HUES6 (cell line): ENCODE measurements at regions not wholly inside any gene's neighbourhood (a gene's known extent, or its start where the extent isn't known, plus 50 kb on each side); places are given as distances from the start of the nearest gene placed in this dataset.

ENCODE experiments used
- H3K27ac ChIP-seq: 2 replicates; pipeline ENCODE4 v1.7.0; 2013; ENCODE audit warnings: low read depth, mild to moderate bottlenecking, low read length, inconsistent platforms
- H3K27me3 ChIP-seq: 2 replicates; pipeline ENCODE4 v1.6.1; 2013; ENCODE audit warnings: low read length; ENCODE audit not compliant: control insufficient read depth, insufficient read depth
- H3K36me3 ChIP-seq: 2 replicates; pipeline ENCODE4 v1.6.1; 2013; ENCODE audit warnings: low read length; ENCODE audit not compliant: control insufficient read depth, insufficient read depth
- H3K4me1 ChIP-seq: 2 replicates; pipeline ENCODE4 v1.6.1; 2013; ENCODE audit warnings: low read length; ENCODE audit not compliant: control insufficient read depth, insufficient read depth
- H3K4me3 ChIP-seq: 2 replicates; pipeline ENCODE4 v1.5.1; 2013; ENCODE audit warnings: low read depth, low read length
- H3K9ac ChIP-seq: one replicate; pipeline ENCODE4 v1.6.1; 2013; ENCODE audit warnings: mild to moderate bottlenecking, low read length
- H3K9me3 ChIP-seq: 2 replicates; pipeline ENCODE4 v1.6.1; 2013; ENCODE audit warnings: low read depth, low read length; ENCODE audit not compliant: control insufficient read depth, insufficient read depth

GRCh38 chr12:92650228-92650822 is 52.5 kb upstream of the PLEKHG7 start:
- Histone ChIP-seq H3K27ac (no peak overlapping the region), H3K36me3 (no peaks in the 10 kb centered on the region), H3K9ac (no peak overlapping the region), H3K4me3 (no peak overlapping the region), H3K4me1 (peaks cover 17% of the 10 kb centered on the region), H3K27me3 (no peaks in the 10 kb centered on the region), H3K9me3 (no peaks in the 10 kb centered on the region)

DNA sequence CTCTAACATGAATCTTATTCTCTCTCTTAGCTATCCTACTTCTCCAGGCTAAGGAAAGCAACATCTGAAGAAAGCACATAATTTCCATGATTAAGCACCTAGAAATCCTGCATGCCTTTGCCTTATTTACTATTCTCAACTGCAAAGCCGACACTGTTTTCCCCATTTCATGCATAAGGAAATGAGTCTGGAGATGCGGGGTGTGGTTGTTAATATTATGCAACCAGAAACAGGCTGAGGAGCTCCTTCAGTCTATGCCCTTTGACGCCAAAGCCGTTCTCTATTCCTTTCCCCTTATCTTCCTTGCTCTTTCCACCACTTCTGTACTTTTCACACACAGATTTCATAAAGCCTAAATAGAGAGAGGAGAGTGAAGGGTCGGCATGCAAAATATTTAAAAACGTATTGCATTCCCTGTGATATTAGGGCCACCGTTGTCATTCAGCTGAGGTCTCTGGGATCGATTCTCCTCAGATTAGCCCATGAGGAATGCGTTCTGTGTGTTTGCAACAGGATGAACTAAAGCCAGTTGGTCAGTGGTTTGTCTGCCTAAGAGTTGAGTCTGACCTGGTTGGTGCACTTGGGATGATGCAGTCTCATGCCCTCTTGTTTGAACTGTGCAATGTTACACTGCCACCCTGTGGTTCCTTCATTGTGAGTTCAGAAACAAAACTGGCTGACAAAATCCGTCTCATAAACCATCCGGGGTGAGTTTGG is 53.1 kb upstream of the PLEKHG7 start:
- Histone ChIP-seq H3K4me3 (no peak overlapping the region), H3K9me3 (no peaks in the 10 kb centered on the region), H3K27ac (no peak overlapping the region), H3K27me3 (no peaks in the 10 kb centered on the region), H3K9ac (no peak overlapping the region), H3K4me1 (peaks cover 17% of the 10 kb centered on the region), H3K36me3 (no peaks in the 10 kb centered on the region)

DNA sequence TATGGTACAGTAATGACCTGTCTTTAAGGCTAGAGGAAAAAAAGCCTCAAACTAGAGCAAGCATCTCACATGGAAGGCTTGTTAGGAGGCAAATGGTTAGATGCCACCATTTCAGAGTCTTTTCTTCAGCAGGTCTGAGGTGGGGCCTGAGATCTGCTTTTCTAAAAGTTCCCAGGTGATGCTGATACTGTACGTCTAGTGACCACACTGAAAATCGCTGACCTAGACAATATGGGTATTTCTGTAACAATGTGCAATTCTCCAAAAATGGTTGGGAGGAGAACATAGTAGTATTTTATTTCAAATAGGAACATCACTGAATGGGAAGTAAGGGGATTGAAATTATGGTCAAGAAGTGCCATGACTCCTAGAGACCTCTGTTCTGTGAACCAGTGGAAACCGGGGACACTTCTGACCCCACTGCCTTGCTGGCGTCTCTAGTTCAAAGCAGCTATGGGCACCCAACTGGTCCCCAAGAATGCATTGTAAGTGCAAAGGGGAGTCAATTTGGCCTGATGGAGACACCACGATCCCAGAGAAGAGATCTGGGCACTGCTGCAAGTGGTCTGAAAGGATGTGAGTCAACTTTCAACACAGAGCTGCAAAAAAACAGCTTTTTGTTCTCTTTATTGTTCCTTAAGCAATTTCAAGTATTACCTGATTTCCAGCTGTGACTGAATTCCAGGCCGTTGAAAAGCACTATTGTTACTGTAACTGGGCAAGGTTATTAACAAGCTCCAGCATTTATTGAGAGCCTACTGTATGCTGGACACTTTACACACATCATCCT is 54.4 kb upstream of the PLEKHG7 start:
- Histone ChIP-seq H3K36me3 (no peaks in the 10 kb centered on the region), H3K27ac (no peak overlapping the region), H3K9me3 (no peaks in the 10 kb centered on the region), H3K27me3 (no peaks in the 10 kb centered on the region), H3K9ac (no peak overlapping the region), H3K4me1 (peaks cover 17% of the 10 kb centered on the region), H3K4me3 (no peak overlapping the region)

- Histone ChIP-seq H3K4me3 (no peak overlapping the region), H3K4me1 (no peaks in the 10 kb centered on the region), H3K9me3 (no peaks in the 10 kb centered on the region), H3K9ac (no peak overlapping the region), H3K36me3 (no peaks in the 10 kb centered on the region), H3K27ac (no peak overlapping the region), H3K27me3 (no peaks in the 10 kb centered on the region)
These were observed 61.5 kb upstream of the PLEKHG7 start for GRCh38 chr12:92641291-92641690.

DNA sequence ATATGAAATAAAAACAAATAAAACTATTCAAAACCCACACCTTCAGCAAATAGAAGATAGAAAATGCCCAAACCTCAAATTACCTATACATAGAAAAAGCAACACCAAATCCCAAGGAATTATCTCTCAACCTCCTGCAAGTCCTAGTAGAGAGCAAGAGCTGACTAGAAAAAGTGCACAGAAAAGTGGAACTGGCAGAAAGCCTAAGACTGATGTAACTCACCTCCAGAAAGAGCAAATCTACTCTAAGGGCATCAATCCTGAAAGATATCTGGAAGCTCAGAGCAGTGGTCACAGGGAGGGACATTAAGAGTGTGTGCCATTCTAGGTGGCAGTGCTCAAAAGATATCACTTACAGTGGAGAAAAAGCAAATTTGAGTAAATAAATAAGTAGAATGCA is 62.1 kb upstream of the PLEKHG7 start:
- Histone ChIP-seq H3K4me3 (no peak overlapping the region), H3K27ac (no peak overlapping the region), H3K36me3 (no peaks in the 10 kb centered on the region), H3K27me3 (no peaks in the 10 kb centered on the region), H3K9ac (no peak overlapping the region), H3K4me1 (no peaks in the 10 kb centered on the region), H3K9me3 (no peaks in the 10 kb centered on the region)

GRCh38 chr12:92639017-92639416 is 63.8 kb upstream of the PLEKHG7 start:
- no peaks in the 10 kb centered on the region for H3K36me3 ChIP-seq
- H3K4me3 ChIP-seq = no peak overlapping the region
- no peaks in the 10 kb centered on the region for H3K4me1 ChIP-seq
- no peak overlapping the region for H3K9ac ChIP-seq
- H3K9me3 ChIP-seq = no peaks in the 10 kb centered on the region
- no peak overlapping the region for H3K27ac ChIP-seq
- no peaks in the 10 kb centered on the region for H3K27me3 ChIP-seq

DNA sequence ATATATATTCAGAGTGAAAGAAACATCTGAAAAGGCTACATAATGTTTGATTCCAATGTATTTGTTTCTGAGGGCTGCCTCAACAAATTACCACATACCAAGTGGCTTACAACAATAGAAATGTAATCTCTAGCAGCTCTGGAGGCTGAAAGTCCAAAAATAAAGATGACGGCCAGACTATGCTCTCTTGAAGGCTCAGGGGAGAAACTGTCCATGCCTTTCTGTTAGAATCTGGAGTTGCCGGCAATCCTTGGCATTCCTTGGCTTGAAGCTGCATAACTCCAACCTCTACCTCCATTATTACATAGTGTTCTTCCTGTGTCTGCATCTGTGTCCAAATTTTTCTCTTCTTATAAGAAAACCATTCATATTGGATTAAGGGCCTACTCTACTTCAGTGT is 68.1 kb upstream of the PLEKHG7 start:
- Histone ChIP-seq H3K36me3 (no peaks in the 10 kb centered on the region), H3K4me1 (no peaks in the 10 kb centered on the region), H3K27ac (no peak overlapping the region), H3K4me3 (no peak overlapping the region), H3K27me3 (no peaks in the 10 kb centered on the region), H3K9ac (no peak overlapping the region), H3K9me3 (no peaks in the 10 kb centered on the region)

- Histone ChIP-seq H3K9ac (no peak overlapping the region), H3K36me3 (no peaks in the 10 kb centered on the region), H3K9me3 (no peaks in the 10 kb centered on the region), H3K4me3 (no peak overlapping the region), H3K27me3 (no peaks in the 10 kb centered on the region), H3K27ac (no peak overlapping the region), H3K4me1 (no peaks in the 10 kb centered on the region)
These were observed 68.6 kb upstream of the PLEKHG7 start for GRCh38 chr12:92634202-92634601.

DNA sequence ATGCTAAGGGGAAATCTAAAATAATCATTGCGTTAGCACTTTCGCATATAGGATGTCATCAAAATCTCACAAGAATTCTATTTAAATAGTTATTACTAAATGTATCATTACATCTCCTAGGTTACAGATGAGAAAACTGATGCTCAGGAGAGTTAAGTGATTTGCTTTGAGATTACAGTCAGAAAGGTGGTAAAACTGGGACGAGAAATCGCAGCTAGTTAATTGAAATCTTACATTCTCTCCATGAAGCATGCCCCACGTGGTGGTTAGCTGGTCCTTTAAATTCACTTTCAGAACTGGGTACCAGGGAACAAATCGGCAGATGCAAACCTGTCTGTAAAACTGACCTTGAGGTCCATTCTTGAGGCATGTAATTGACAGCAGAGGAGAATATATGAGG is 71.8 kb upstream of the PLEKHG7 start:
- Histone ChIP-seq H3K27ac (no peak overlapping the region), H3K36me3 (no peaks in the 10 kb centered on the region), H3K4me1 (no peaks in the 10 kb centered on the region), H3K9ac (no peak overlapping the region), H3K9me3 (no peaks in the 10 kb centered on the region), H3K27me3 (no peaks in the 10 kb centered on the region), H3K4me3 (no peak overlapping the region)

GRCh38 chr12:92629349-92630065 is 73.3 kb upstream of the PLEKHG7 start:
- no peaks in the 10 kb centered on the region for H3K9me3 ChIP-seq
- H3K36me3 ChIP-seq = no peaks in the 10 kb centered on the region
- no peak overlapping the region for H3K27ac ChIP-seq
- H3K27me3 ChIP-seq = no peaks in the 10 kb centered on the region
- no peaks in the 10 kb centered on the region for H3K4me1 ChIP-seq
- no peak overlapping the region for H3K9ac ChIP-seq
- H3K4me3 ChIP-seq = no peak overlapping the region

DNA sequence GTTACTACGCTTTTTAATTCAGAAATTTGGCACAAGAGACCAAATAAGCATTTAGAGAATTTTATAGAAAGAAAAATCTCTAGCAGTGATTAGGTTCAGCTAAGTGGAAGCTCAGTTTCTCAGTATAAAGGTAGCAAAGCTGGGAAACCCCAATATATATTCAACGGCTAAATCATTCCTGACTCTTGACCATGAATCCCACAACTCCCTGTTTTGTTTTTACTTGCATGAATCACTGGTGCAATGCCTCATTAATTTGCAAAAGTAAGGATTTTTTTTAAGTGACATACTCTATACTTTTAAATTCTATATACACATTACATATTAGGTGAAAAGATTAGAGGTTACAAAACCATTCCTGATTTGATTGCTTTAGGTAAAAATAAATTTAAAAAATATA is 74.3 kb upstream of the PLEKHG7 start:
- Histone ChIP-seq H3K27ac (no peak overlapping the region), H3K9me3 (no peaks in the 10 kb centered on the region), H3K9ac (no peak overlapping the region), H3K36me3 (no peaks in the 10 kb centered on the region), H3K27me3 (no peaks in the 10 kb centered on the region), H3K4me1 (no peaks in the 10 kb centered on the region), H3K4me3 (no peak overlapping the region)
